GM21515 (cell line): ENCODE measurements at regions not wholly inside any gene's neighbourhood (a gene's known extent, or its start where the extent isn't known, plus 50 kb on each side); places are given as distances from the start of the nearest gene placed in this dataset.
"Not testable (repeated sequence)": the region's sequence is repeated elsewhere in the genome, so short reads cannot be mapped to it uniquely, and the experiment has no call there.

ENCODE experiments used
- ATAC-seq: cut with Tn5 transposase; IDR thresholded peaks from one replicate; pipeline ENCODE4 v1.9.1; 2021; ENCODE audit not compliant: unreplicated experiment

GRCh38 chr1:146729642-146730344 lies 208.3 kb upstream of the NBPF12 start:
- ATAC-seq: not testable (repeated sequence)

- ATAC-seq: not testable (repeated sequence)
Measured at GRCh38 chr1:146715054-146715453, 223.1 kb upstream of the NBPF12 start.

- not testable (repeated sequence) for ATAC-seq
Measured at GRCh38 chr1:146710838-146711521, 227.1 kb upstream of the NBPF12 start.

GRCh38 chr1:146709302-146709701 lies 228.8 kb upstream of the NBPF12 start:
- ATAC-seq: not testable (repeated sequence)

GRCh38 chr1:146704162-146704724 lies 233.9 kb upstream of the NBPF12 start:
- ATAC-seq: not testable (repeated sequence)

GRCh38 chr1:146701320-146701719 lies 236.8 kb upstream of the NBPF12 start:
- not testable (repeated sequence) for ATAC-seq

- ATAC-seq: not testable (repeated sequence)
Measured at GRCh38 chr1:146695388-146695787, 242.7 kb upstream of the NBPF12 start.

- ATAC-seq: not testable (repeated sequence)
Measured at GRCh38 chr1:146691798-146692197, 246.3 kb upstream of the NBPF12 start.

- not testable (repeated sequence) for ATAC-seq
Measured at GRCh38 chr1:146688893-146689292, 249.2 kb upstream of the NBPF12 start.

GRCh38 chr1:146686777-146687366 lies 251.3 kb upstream of the NBPF12 start:
- ATAC-seq: not testable (repeated sequence)

- not testable (repeated sequence) for ATAC-seq
Measured at GRCh38 chr1:146683126-146683429, 255.0 kb upstream of the NBPF12 start.

- ATAC-seq: not testable (repeated sequence)
Measured at GRCh38 chr1:146682227-146683125, 255.6 kb upstream of the NBPF12 start.

- ATAC-seq: not testable (repeated sequence)
Measured at GRCh38 chr1:146673729-146674299, 264.3 kb upstream of the NBPF12 start.

GRCh38 chr1:146672608-146673007 lies 265.5 kb upstream of the NBPF12 start:
- not testable (repeated sequence) for ATAC-seq

GRCh38 chr1:146671588-146671987 lies 266.5 kb upstream of the NBPF12 start:
- not testable (repeated sequence) for ATAC-seq

GRCh38 chr1:146670832-146671566 lies 267.1 kb upstream of the NBPF12 start:
- ATAC-seq: not testable (repeated sequence)

GRCh38 chr1:146666275-146666674 lies 271.8 kb upstream of the NBPF12 start:
- ATAC-seq: not testable (repeated sequence)

- not testable (repeated sequence) for ATAC-seq
Measured at GRCh38 chr1:146660242-146660641, 277.9 kb upstream of the NBPF12 start.

- not testable (repeated sequence) for ATAC-seq
Measured at GRCh38 chr1:146656356-146657060, 281.6 kb upstream of the NBPF12 start.
